ENCODE measurements at regions not wholly inside any gene's neighbourhood (a gene's known extent, or its start where the extent isn't known, plus 50 kb on each side); places are given as distances from the start of the nearest gene placed in this dataset.

- FAIRE-seq (no peak), DNase-seq (ENCODE audit: insufficient read length) (no peak)
- TF ChIP-seq TAF1 (IDR thresholded peaks at IDR 0.05; ENCODE audit: borderline replicate concordance, low read depth, low read length) (no peak), POLR2AphosphoS5 (IDR thresholded peaks at IDR 0.05; ENCODE audit: low read depth, low read length) (no peak), POLR2A (IDR thresholded peaks at IDR 0.05; ENCODE audit: low read depth, low read length) (no peak)
These were observed 420.4 kb downstream of the EFNB2 start for GRCh38 chr13:106115081-106115480.

- DNase-seq (ENCODE audit: insufficient read length) (no peak), FAIRE-seq (no peak)
- TF ChIP-seq POLR2A (IDR thresholded peaks at IDR 0.05; ENCODE audit: low read depth, low read length) (no peak), POLR2AphosphoS5 (IDR thresholded peaks at IDR 0.05; ENCODE audit: low read depth, low read length) (no peak), TAF1 (IDR thresholded peaks at IDR 0.05; ENCODE audit: borderline replicate concordance, low read depth, low read length) (no peak)
These were observed 421.7 kb downstream of the EFNB2 start for GRCh38 chr13:106113796-106114195.

GRCh38 chr13:106112191-106112590 lies 423.3 kb downstream of the EFNB2 start:
- no peak for TF ChIP-seq POLR2A (IDR thresholded peaks at IDR 0.05; ENCODE audit: low read depth, low read length)
- TF ChIP-seq POLR2AphosphoS5 (IDR thresholded peaks at IDR 0.05; ENCODE audit: low read depth, low read length): no peak
- no peak for TF ChIP-seq TAF1 (IDR thresholded peaks at IDR 0.05; ENCODE audit: borderline replicate concordance, low read depth, low read length)
- FAIRE-seq (no peak), DNase-seq (ENCODE audit: insufficient read length) (no peak)

GRCh38 chr13:106110241-106110855 lies 425.1 kb downstream of the EFNB2 start:
- no peak for FAIRE-seq
- DNase-seq (ENCODE audit: insufficient read length): no peak
- TF ChIP-seq POLR2A (IDR thresholded peaks at IDR 0.05; ENCODE audit: low read depth, low read length) (no peak), TAF1 (IDR thresholded peaks at IDR 0.05; ENCODE audit: borderline replicate concordance, low read depth, low read length) (no peak), POLR2AphosphoS5 (IDR thresholded peaks at IDR 0.05; ENCODE audit: low read depth, low read length) (no peak)

GRCh38 chr13:106109391-106109791 lies 426.1 kb downstream of the EFNB2 start:
- TF ChIP-seq TAF1 (IDR thresholded peaks at IDR 0.05; ENCODE audit: borderline replicate concordance, low read depth, low read length): no peak
- FAIRE-seq (no peak), DNase-seq (ENCODE audit: insufficient read length) (no peak)

GRCh38 chr13:106108346-106108745 lies 427.1 kb downstream of the EFNB2 start:
- TF ChIP-seq POLR2AphosphoS5 (IDR thresholded peaks at IDR 0.05; ENCODE audit: low read depth, low read length) (no peak), POLR2A (IDR thresholded peaks at IDR 0.05; ENCODE audit: low read depth, low read length) (no peak), TAF1 (IDR thresholded peaks at IDR 0.05; ENCODE audit: borderline replicate concordance, low read depth, low read length) (no peak)
- FAIRE-seq (no peak), DNase-seq (ENCODE audit: insufficient read length) (no peak)

- TF ChIP-seq TAF1 (IDR thresholded peaks at IDR 0.05; ENCODE audit: borderline replicate concordance, low read depth, low read length) (no peak), POLR2A (IDR thresholded peaks at IDR 0.05; ENCODE audit: low read depth, low read length) (no peak), POLR2AphosphoS5 (IDR thresholded peaks at IDR 0.05; ENCODE audit: low read depth, low read length) (no peak)
- no peak for DNase-seq (ENCODE audit: insufficient read length)
- no peak for FAIRE-seq
These were observed 428.4 kb downstream of the EFNB2 start for GRCh38 chr13:106107061-106107460.

GRCh38 chr13:106105153-106105552 lies 430.3 kb downstream of the EFNB2 start:
- FAIRE-seq (no peak), DNase-seq (ENCODE audit: insufficient read length) (no peak)
- TF ChIP-seq POLR2AphosphoS5 (IDR thresholded peaks at IDR 0.05; ENCODE audit: low read depth, low read length) (no peak), TAF1 (IDR thresholded peaks at IDR 0.05; ENCODE audit: borderline replicate concordance, low read depth, low read length) (no peak), POLR2A (IDR thresholded peaks at IDR 0.05; ENCODE audit: low read depth, low read length) (no peak)

GRCh38 chr13:106104281-106104901 lies 431.1 kb downstream of the EFNB2 start:
- no peak for DNase-seq (ENCODE audit: insufficient read length)
- FAIRE-seq: no peak
- TF ChIP-seq POLR2AphosphoS5 (IDR thresholded peaks at IDR 0.05; ENCODE audit: low read depth, low read length): no peak
- no peak for TF ChIP-seq TAF1 (IDR thresholded peaks at IDR 0.05; ENCODE audit: borderline replicate concordance, low read depth, low read length)
- no peak for TF ChIP-seq POLR2A (IDR thresholded peaks at IDR 0.05; ENCODE audit: low read depth, low read length)

- TF ChIP-seq POLR2A (IDR thresholded peaks at IDR 0.05; ENCODE audit: low read depth, low read length): no peak
- no peak for TF ChIP-seq TAF1 (IDR thresholded peaks at IDR 0.05; ENCODE audit: borderline replicate concordance, low read depth, low read length)
- TF ChIP-seq POLR2AphosphoS5 (IDR thresholded peaks at IDR 0.05; ENCODE audit: low read depth, low read length): no peak
- FAIRE-seq (no peak), DNase-seq (ENCODE audit: insufficient read length) (no peak)
These were observed 431.7 kb downstream of the EFNB2 start for GRCh38 chr13:106103779-106104178.

- FAIRE-seq: no peak
- TF ChIP-seq TAF1 (IDR thresholded peaks at IDR 0.05; ENCODE audit: borderline replicate concordance, low read depth, low read length): no peak
- no peak for TF ChIP-seq POLR2AphosphoS5 (IDR thresholded peaks at IDR 0.05; ENCODE audit: low read depth, low read length)
- no peak for TF ChIP-seq POLR2A (IDR thresholded peaks at IDR 0.05; ENCODE audit: low read depth, low read length)
- DNase-seq (ENCODE audit: insufficient read length): no peak
These were observed 432.7 kb downstream of the EFNB2 start for GRCh38 chr13:106102786-106103185.

GRCh38 chr13:106101201-106101600 lies 434.3 kb downstream of the EFNB2 start:
- no peak for DNase-seq (ENCODE audit: insufficient read length)
- FAIRE-seq: no peak
- TF ChIP-seq TAF1 (IDR thresholded peaks at IDR 0.05; ENCODE audit: borderline replicate concordance, low read depth, low read length): no peak
- no peak for TF ChIP-seq POLR2A (IDR thresholded peaks at IDR 0.05; ENCODE audit: low read depth, low read length)
- no peak for TF ChIP-seq POLR2AphosphoS5 (IDR thresholded peaks at IDR 0.05; ENCODE audit: low read depth, low read length)

All from GM12892 (cell line).